Renal cortical epithelial cell (primary cell): ENCODE measurements at regions not wholly inside any gene's neighbourhood (a gene's known extent, or its start where the extent isn't known, plus 50 kb on each side); places are given as distances from the start of the nearest gene placed in this dataset.

Experiments used
- DNase-seq: peaks from one replicate; pipeline ENCODE4 v3.0.0-alpha.2; 2011; ENCODE audit warnings: low read depth

GRCh38 chr2:45212953-45213635 is 203.8 kb upstream of the SIX2 start:
- DNase-seq, result no peak

GRCh38 chr2:45211636-45212035 is 202.4 kb upstream of the SIX2 start:
- no peak for DNase-seq

- DNase-seq, result no peak
These were observed 201.4 kb upstream of the SIX2 start for GRCh38 chr2:45210462-45211195.

- no peak for DNase-seq
These were observed 200.6 kb upstream of the SIX2 start for GRCh38 chr2:45209875-45210274.

- DNase-seq, result no peak
These were observed 200.1 kb upstream of the SIX2 start for GRCh38 chr2:45209302-45209701.

GRCh38 chr2:45207101-45207500 is 197.8 kb upstream of the SIX2 start:
- no peak for DNase-seq

GRCh38 chr2:45205985-45206384 is 196.7 kb upstream of the SIX2 start:
- no peak for DNase-seq

- DNase-seq, result no peak
These were observed 196.2 kb upstream of the SIX2 start for GRCh38 chr2:45205480-45205879.

- no peak for DNase-seq
These were observed 194.1 kb upstream of the SIX2 start for GRCh38 chr2:45203400-45203799.

GRCh38 chr2:45199973-45200372 is 190.7 kb upstream of the SIX2 start:
- no peak for DNase-seq

GRCh38 chr2:45195916-45196315 is 186.7 kb upstream of the SIX2 start:
- DNase-seq, result no peak

- DNase-seq, result no peak
These were observed 185.3 kb upstream of the SIX2 start for GRCh38 chr2:45194596-45194995.

GRCh38 chr2:45193581-45193980 is 184.3 kb upstream of the SIX2 start:
- no peak for DNase-seq

GRCh38 chr2:45192991-45193390 is 183.7 kb upstream of the SIX2 start:
- DNase-seq, result no peak

- no peak for DNase-seq
These were observed 183.2 kb upstream of the SIX2 start for GRCh38 chr2:45192481-45192880.

- DNase-seq, result no peak
These were observed 182.7 kb upstream of the SIX2 start for GRCh38 chr2:45191976-45192375.

GRCh38 chr2:45191146-45191863 is 182.1 kb upstream of the SIX2 start:
- no peak for DNase-seq

GRCh38 chr2:45190481-45190942 is 181.3 kb upstream of the SIX2 start:
- DNase-seq, result peak; percentile 51

- DNase-seq, result peak; percentile 89
These were observed 175.4 kb upstream of the SIX2 start for GRCh38 chr2:45184606-45185005.

- no peak for DNase-seq
These were observed 173.5 kb upstream of the SIX2 start for GRCh38 chr2:45182667-45183295.

- DNase-seq, result no peak
These were observed 171.5 kb upstream of the SIX2 start for GRCh38 chr2:45180779-45181178.

- DNase-seq, result no peak
These were observed 170.9 kb upstream of the SIX2 start for GRCh38 chr2:45180033-45180746.
